OCI-LY7 (cell line): ENCODE measurements at regions not wholly inside any gene's neighbourhood (a gene's known extent, or its start where the extent isn't known, plus 50 kb on each side); places are given as distances from the start of the nearest gene placed in this dataset.
"Not testable (repeated sequence)": the region's sequence is repeated elsewhere in the genome, so short reads cannot be mapped to it uniquely, and the experiment has no call there.

ENCODE experiments used
- EZH2phosphoT487 ChIP-seq: fragments of 200-600 bp; sonication (generic); IDR thresholded peaks from 2 replicates; pipeline ENCODE4 v1.6.1; 2018; ENCODE audit warnings: low read depth, borderline replicate concordance, mild to moderate bottlenecking, mixed run types, antibody characterized with exemption, low read length, moderate library complexity, mixed read lengths
- TF ChIP-seq, protein P1 (sequence below): fragments of 200-600 bp; sonication (generic); conservative IDR thresholded peaks from 2 replicates; pipeline ENCODE4 v1.5.1; 2014; ENCODE audit warnings: mild to moderate bottlenecking, antibody characterized with exemption, low read length, moderate library complexity, mixed read lengths

GRCh38 chr15:30493947-30494346 lies 57.9 kb upstream of the GOLGA8Q start:
- TF ChIP-seq, protein P1, sequence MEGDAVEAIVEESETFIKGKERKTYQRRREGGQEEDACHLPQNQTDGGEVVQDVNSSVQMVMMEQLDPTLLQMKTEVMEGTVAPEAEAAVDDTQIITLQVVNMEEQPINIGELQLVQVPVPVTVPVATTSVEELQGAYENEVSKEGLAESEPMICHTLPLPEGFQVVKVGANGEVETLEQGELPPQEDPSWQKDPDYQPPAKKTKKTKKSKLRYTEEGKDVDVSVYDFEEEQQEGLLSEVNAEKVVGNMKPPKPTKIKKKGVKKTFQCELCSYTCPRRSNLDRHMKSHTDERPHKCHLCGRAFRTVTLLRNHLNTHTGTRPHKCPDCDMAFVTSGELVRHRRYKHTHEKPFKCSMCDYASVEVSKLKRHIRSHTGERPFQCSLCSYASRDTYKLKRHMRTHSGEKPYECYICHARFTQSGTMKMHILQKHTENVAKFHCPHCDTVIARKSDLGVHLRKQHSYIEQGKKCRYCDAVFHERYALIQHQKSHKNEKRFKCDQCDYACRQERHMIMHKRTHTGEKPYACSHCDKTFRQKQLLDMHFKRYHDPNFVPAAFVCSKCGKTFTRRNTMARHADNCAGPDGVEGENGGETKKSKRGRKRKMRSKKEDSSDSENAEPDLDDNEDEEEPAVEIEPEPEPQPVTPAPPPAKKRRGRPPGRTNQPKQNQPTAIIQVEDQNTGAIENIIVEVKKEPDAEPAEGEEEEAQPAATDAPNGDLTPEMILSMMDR, result not testable (repeated sequence)
- not testable (repeated sequence) for TF ChIP-seq EZH2phosphoT487
